ENCODE measurements at regions not wholly inside any gene's neighbourhood (a gene's known extent, or its start where the extent isn't known, plus 50 kb on each side); places are given as distances from the start of the nearest gene placed in this dataset.
"Not testable (repeated sequence)": the region's sequence is repeated elsewhere in the genome, so short reads cannot be mapped to it uniquely, and the experiment has no call there.

- Histone ChIP-seq H3K27me3 (no peaks in the 10 kb centered on the region), H3K36me3 (peaks cover 0 to 4% (median 0%) of the 10 kb centered on the region in 4 donors), H3K4me1 (peaks cover 11 to 28% (median 21%) of the 10 kb centered on the region in 4 donors), H3K9me3 (peaks cover 0 to 7% (median 4%) of the 10 kb centered on the region in 4 donors), H3K4me3 (no peak overlapping the region), H3K27ac (no peak overlapping the region)
- TF ChIP-seq POLR2AphosphoS5 (IDR thresholded peaks at IDR 0.05) (no peak), EP300 (IDR thresholded peaks at IDR 0.05) (no peak), POLR2A (IDR thresholded peaks at IDR 0.05) (no peak)
- TF ChIP-seq, protein P1, sequence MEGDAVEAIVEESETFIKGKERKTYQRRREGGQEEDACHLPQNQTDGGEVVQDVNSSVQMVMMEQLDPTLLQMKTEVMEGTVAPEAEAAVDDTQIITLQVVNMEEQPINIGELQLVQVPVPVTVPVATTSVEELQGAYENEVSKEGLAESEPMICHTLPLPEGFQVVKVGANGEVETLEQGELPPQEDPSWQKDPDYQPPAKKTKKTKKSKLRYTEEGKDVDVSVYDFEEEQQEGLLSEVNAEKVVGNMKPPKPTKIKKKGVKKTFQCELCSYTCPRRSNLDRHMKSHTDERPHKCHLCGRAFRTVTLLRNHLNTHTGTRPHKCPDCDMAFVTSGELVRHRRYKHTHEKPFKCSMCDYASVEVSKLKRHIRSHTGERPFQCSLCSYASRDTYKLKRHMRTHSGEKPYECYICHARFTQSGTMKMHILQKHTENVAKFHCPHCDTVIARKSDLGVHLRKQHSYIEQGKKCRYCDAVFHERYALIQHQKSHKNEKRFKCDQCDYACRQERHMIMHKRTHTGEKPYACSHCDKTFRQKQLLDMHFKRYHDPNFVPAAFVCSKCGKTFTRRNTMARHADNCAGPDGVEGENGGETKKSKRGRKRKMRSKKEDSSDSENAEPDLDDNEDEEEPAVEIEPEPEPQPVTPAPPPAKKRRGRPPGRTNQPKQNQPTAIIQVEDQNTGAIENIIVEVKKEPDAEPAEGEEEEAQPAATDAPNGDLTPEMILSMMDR (IDR thresholded peaks at IDR 0.05): no peak
- no peak for ATAC-seq (ENCODE audit: low FRiP score in 2 of 2)
- 69 to 71% methylated on average over 7 of the region's 7 CpGs for WGBS, 2 donors
- peak in 1 of 2 donors; percentile 42 for DNase-seq
Observed at GRCh38 chr4:3375688-3376087, 66.1 kb upstream of the HGFAC start.

- no peak for TF ChIP-seq EP300 (IDR thresholded peaks at IDR 0.05)
- no peak for TF ChIP-seq POLR2AphosphoS5 (IDR thresholded peaks at IDR 0.05)
- TF ChIP-seq, protein P1 (IDR thresholded peaks at IDR 0.05): no peak
- no peak for TF ChIP-seq POLR2A (IDR thresholded peaks at IDR 0.05)
- peaks cover 11 to 22% (median 16%) of the 10 kb centered on the region in 4 donors for H3K4me1 ChIP-seq
- H3K9me3 ChIP-seq: peaks cover 0 to 8% (median 4%) of the 10 kb centered on the region in 4 donors
- 94 to 96% methylated on average over 5 to 10 of the region's 10 CpGs for WGBS, 2 donors
- peaks cover 0 to 4% (median 0%) of the 10 kb centered on the region in 4 donors for H3K36me3 ChIP-seq
- ATAC-seq (ENCODE audit: low FRiP score in 2 of 2) (no peak), DNase-seq (peak in 1 of 2 donors; percentile 37)
- no peak overlapping the region for H3K4me3 ChIP-seq
- no peak overlapping the region for H3K27ac ChIP-seq
- H3K27me3 ChIP-seq: no peaks in the 10 kb centered on the region
Observed at GRCh38 chr4:3376266-3376665, 65.5 kb upstream of the HGFAC start.

DNA sequence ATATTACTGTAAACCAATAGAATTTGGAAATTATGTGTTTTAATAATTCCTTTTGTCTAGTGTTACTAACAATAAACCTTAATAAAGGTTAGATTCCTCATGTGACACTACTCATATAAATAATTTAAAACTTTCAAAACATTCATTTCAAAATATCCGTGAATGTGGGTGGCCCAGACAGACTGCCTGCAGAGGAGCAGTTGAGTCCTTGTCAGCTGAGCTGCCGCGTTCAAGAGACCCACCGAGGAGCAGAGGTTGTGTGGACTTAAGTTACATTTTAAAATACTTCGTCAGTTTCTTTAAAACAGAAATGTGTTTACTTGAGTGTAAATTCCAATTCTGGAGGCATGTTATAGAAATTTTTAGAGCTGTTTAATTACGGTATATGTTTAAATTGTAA lies 64.2 kb upstream of the HGFAC start:
- TF ChIP-seq POLR2AphosphoS5 (IDR thresholded peaks at IDR 0.05): no peak
- TF ChIP-seq, protein P1 (IDR thresholded peaks at IDR 0.05): no peak
- TF ChIP-seq POLR2A (IDR thresholded peaks at IDR 0.05): no peak
- no peak for TF ChIP-seq EP300 (IDR thresholded peaks at IDR 0.05)
- Histone ChIP-seq H3K27me3 (no peaks in the 10 kb centered on the region), H3K4me3 (no peak overlapping the region), H3K36me3 (peaks cover 0 to 4% (median 0%) of the 10 kb centered on the region in 4 donors), H3K4me1 (peaks cover 0 to 10% (median 5%) of the 10 kb centered on the region in 4 donors), H3K27ac (no peak overlapping the region), H3K9me3 (peaks cover 0 to 8% (median 4%) of the 10 kb centered on the region in 4 donors)
- no peak for ATAC-seq (ENCODE audit: low FRiP score in 2 of 2)
- WGBS, 2 donors: 89 to 92% methylated on average over 6 of the region's 6 CpGs
- no peak for DNase-seq

GRCh38 chr4:3380336-3380735 lies 61.4 kb upstream of the HGFAC start:
- not testable (repeated sequence) for H3K36me3 ChIP-seq; ATAC-seq (ENCODE audit: low FRiP score in 2 of 2)

DNA sequence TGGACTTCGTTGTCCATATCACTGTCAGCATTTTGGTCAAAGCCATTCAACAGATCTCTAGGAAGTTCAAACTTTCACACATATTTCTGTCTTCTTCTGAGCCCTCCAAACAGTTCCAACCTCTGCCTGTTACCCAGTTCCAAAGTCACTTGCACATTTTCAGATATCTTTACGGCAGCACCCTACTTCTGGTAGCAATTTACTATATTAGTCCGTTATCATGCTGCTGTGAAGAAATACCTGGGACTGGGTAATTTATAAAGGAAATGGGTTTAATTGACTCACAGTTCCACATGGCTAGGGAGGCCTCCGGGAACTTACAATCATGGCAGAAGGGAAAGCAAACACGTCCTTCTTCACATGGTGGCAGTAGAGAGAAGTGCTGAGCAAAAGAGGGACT lies 60.6 kb upstream of the HGFAC start:
- not testable (repeated sequence) for ATAC-seq (ENCODE audit: low FRiP score in 2 of 2); H3K27me3 ChIP-seq; H3K36me3 ChIP-seq; H3K27ac ChIP-seq; H3K9me3 ChIP-seq; DNase-seq; H3K4me3 ChIP-seq
- WGBS, 2 donors: 81 to 82% methylated on average over 5 of the region's 5 CpGs
- H3K4me1 ChIP-seq: peaks cover 7 to 19% (median 15%) of the 10 kb centered on the region in 4 donors

More at GRCh38 chr4:3380336-3380735, 61.4 kb upstream of the HGFAC start:
- not testable (repeated sequence) for H3K27me3 ChIP-seq, H3K9me3 ChIP-seq, H3K27ac ChIP-seq, DNase-seq, H3K4me3 ChIP-seq
- whole genome bisulfite sequencing, 2 donors: 92 to 100% methylated on average over 2 to 3 of the region's 3 CpGs
- H3K4me1 ChIP-seq: peaks cover 0 to 11% (median 9%) of the 10 kb centered on the region in 4 donors

GRCh38 chr4:3382251-3382650 lies 59.5 kb upstream of the HGFAC start:
- no peak for ATAC-seq (ENCODE audit: low FRiP score in 2 of 2)
- no peaks in the 10 kb centered on the region for H3K27me3 ChIP-seq

More at GRCh38 chr4:3382251-3382650, 59.5 kb upstream of the HGFAC start:
- H3K36me3 ChIP-seq: no peaks in the 10 kb centered on the region
- H3K4me3 ChIP-seq: no peak overlapping the region
- peaks cover 0 to 8% (median 4%) of the 10 kb centered on the region in 4 donors for H3K9me3 ChIP-seq
- no peak for DNase-seq
- peaks cover 15 to 29% (median 23%) of the 10 kb centered on the region in 4 donors for H3K4me1 ChIP-seq
- 86% methylated on average over 6 of the region's 6 CpGs for WGBS, 2 donors
- H3K27ac ChIP-seq: no peak overlapping the region
- no peak for TF ChIP-seq POLR2A (IDR thresholded peaks at IDR 0.05)
- no peak for TF ChIP-seq EP300 (IDR thresholded peaks at IDR 0.05)
- TF ChIP-seq, protein P1 (IDR thresholded peaks at IDR 0.05): no peak

Measured in upper lobe of left lung (tissue), 6 donors.